DND-41 (cell line): ENCODE measurements at regions not wholly inside any gene's neighbourhood (a gene's known extent, or its start where the extent isn't known, plus 50 kb on each side); places are given as distances from the start of the nearest gene placed in this dataset.
"Not testable (repeated sequence)": the region's sequence is repeated elsewhere in the genome, so short reads cannot be mapped to it uniquely, and the experiment has no call there.

Source experiments
- EZH2 ChIP-seq: IDR thresholded peaks from 3 replicates; pipeline ENCODE4 v1.6.1; 2012; ENCODE audit warnings: borderline replicate concordance, low read depth, mild to moderate bottlenecking, moderate library complexity, low read length, inconsistent platforms; ENCODE audit not compliant: severe bottlenecking
- TF ChIP-seq, protein P1 (sequence below): IDR thresholded peaks from 2 replicates; pipeline ENCODE4 v1.5.1; 2012; ENCODE audit warnings: borderline replicate concordance, low read length, moderate library complexity, mild to moderate bottlenecking; ENCODE audit not compliant: poor library complexity, severe bottlenecking; ENCODE audit errors: extremely low read depth

DNA sequence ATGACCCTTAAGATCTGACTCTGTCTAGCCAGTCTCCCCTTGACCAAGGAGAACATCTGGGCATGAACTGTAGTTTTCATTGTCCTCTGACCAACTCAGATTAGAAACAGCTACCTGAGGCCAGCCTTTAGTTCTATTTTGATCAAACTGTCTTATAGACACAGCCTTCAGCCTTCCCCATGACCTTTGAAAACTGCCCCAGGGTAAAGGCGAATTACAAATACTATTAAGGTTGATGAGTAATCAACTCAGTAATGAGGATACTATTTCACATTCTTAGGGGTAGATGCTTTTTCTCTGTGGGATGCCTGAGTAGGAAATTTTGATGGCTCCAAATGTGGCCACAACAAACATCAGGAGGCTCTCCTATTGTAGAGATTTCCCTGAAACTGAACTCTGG, 125.8 kb upstream of the ERV3-1 start:
- TF ChIP-seq, protein P1, sequence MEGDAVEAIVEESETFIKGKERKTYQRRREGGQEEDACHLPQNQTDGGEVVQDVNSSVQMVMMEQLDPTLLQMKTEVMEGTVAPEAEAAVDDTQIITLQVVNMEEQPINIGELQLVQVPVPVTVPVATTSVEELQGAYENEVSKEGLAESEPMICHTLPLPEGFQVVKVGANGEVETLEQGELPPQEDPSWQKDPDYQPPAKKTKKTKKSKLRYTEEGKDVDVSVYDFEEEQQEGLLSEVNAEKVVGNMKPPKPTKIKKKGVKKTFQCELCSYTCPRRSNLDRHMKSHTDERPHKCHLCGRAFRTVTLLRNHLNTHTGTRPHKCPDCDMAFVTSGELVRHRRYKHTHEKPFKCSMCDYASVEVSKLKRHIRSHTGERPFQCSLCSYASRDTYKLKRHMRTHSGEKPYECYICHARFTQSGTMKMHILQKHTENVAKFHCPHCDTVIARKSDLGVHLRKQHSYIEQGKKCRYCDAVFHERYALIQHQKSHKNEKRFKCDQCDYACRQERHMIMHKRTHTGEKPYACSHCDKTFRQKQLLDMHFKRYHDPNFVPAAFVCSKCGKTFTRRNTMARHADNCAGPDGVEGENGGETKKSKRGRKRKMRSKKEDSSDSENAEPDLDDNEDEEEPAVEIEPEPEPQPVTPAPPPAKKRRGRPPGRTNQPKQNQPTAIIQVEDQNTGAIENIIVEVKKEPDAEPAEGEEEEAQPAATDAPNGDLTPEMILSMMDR: not testable (repeated sequence)
- TF ChIP-seq EZH2: not testable (repeated sequence)
